IMR-90 (cell line): ENCODE measurements at regions not wholly inside any gene's neighbourhood (a gene's known extent, or its start where the extent isn't known, plus 50 kb on each side); places are given as distances from the start of the nearest gene placed in this dataset.

Source experiments
- ATAC-seq: fragments of 200-7000 bp; cut with Tn5 transposase; 2 replicates; pipeline ENCODE4 v1.9.1; 2020; ENCODE audit warnings: low read depth, mild to moderate bottlenecking, moderate library complexity
- BruUV-seq: library from RNA; stranded (reverse); fragments of 400-500 nt; replicated peaks from 2 replicates; lab custom pipeline; 2021; lab: Mats Ljungman, UMichigan
- CTCF ChIA-PET: fragments of 300-600 bp; formaldehyde crosslinking; extraction: SDS; loops from one replicate; lab custom pipeline; 2021; ENCODE audit warnings: antibody characterized with exemption; lab: Yijun Ruan, JAX
- POLR2A ChIA-PET: fragments of 300-600 bp; sonication (Branson Sonifier 250); formaldehyde crosslinking; loops from one replicate; lab custom pipeline; 2022; ENCODE audit warnings: antibody characterized with exemption; ENCODE audit not compliant: unreplicated experiment; lab: Charles Lee
- DNase-seq: peaks from one replicate; pipeline ENCODE4 v3.0.0; 2013
- H2AFZ ChIP-seq: replicated peaks from 2 replicates; pipeline ENCODE3; 2013; ENCODE audit warnings: low read length, mild to moderate bottlenecking; ENCODE audit not compliant: poor library complexity
- H2AK5ac ChIP-seq: 2 replicates; pipeline ENCODE4 v1.6.1; 2013; ENCODE audit warnings: low read depth, low read length, inconsistent platforms
- H2AK9ac ChIP-seq: replicated peaks from 2 replicates; pipeline ENCODE3; 2013; ENCODE audit warnings: mild to moderate bottlenecking, low read depth, low read length, moderate library complexity; ENCODE audit not compliant: poor library complexity
- H2BK120ac ChIP-seq: 2 replicates; pipeline ENCODE4 v1.6.1; 2013; ENCODE audit warnings: low read depth, low read length, inconsistent platforms
- H2BK15ac ChIP-seq: 3 replicates; pipeline ENCODE4 v1.6.1; 2013; ENCODE audit warnings: low read depth, low read length, inconsistent platforms
- H2BK20ac ChIP-seq: 2 replicates; pipeline ENCODE4 v1.6.1; 2013; ENCODE audit warnings: low read depth, mild to moderate bottlenecking, inconsistent platforms, low read length, moderate library complexity
- H2BK5ac ChIP-seq: 2 replicates; pipeline ENCODE4 v1.6.1; 2013; ENCODE audit warnings: mild to moderate bottlenecking, low read depth, low read length, inconsistent platforms; ENCODE audit not compliant: poor library complexity, severe bottlenecking
- H3K14ac ChIP-seq: replicated peaks from 2 replicates; pipeline ENCODE4 v1.6.1; 2013; ENCODE audit warnings: low read depth, low read length, inconsistent platforms
- H3K18ac ChIP-seq: 2 replicates; pipeline ENCODE4 v1.6.1; 2013; ENCODE audit warnings: low read depth, low read length, control low read depth
- H3K23ac ChIP-seq: 2 replicates; pipeline ENCODE4 v1.6.1; 2013; ENCODE audit warnings: low read depth, low read length, inconsistent platforms
- H3K27ac ChIP-seq: 2 replicates; pipeline ENCODE4 v1.5.1; 2013; ENCODE audit warnings: mild to moderate bottlenecking, control low read depth, low read length; ENCODE audit not compliant: insufficient read depth
- H3K27me3 ChIP-seq: 2 replicates; pipeline ENCODE4 v1.6.1; 2013; ENCODE audit warnings: low read length; ENCODE audit not compliant: control insufficient read depth, insufficient read depth
- H3K36me3 ChIP-seq: 2 replicates; pipeline ENCODE4 v1.6.1; 2013; ENCODE audit warnings: low read length, mixed read lengths; ENCODE audit not compliant: control insufficient read depth, insufficient read depth
- H3K4ac ChIP-seq: 2 replicates; pipeline ENCODE4 v1.6.1; 2013; ENCODE audit warnings: low read depth, low read length, inconsistent platforms
- H3K4me1 ChIP-seq: 2 replicates; pipeline ENCODE4 v1.6.1; 2013; ENCODE audit warnings: low read length, mixed read lengths; ENCODE audit not compliant: control insufficient read depth, insufficient read depth
- H3K4me2 ChIP-seq: 2 replicates; pipeline ENCODE4 v1.6.1; 2013; ENCODE audit warnings: low read depth, mild to moderate bottlenecking, control low read depth, low read length, moderate library complexity
- H3K4me3 ChIP-seq: 2 replicates; pipeline ENCODE4 v1.5.1; 2013; ENCODE audit warnings: low read depth, mild to moderate bottlenecking, control low read depth, low read length, moderate library complexity; ENCODE audit not compliant: insufficient read depth
- H3K56ac ChIP-seq: 2 replicates; pipeline ENCODE4 v1.6.1; 2013; ENCODE audit warnings: low read length, inconsistent platforms; ENCODE audit not compliant: insufficient read depth; ENCODE audit errors: extremely low read depth
- H3K79me1 ChIP-seq, 2 experiments: 2 replicates each; pipeline ENCODE4 v1.6.1; 2013; ENCODE audit warnings: low read length in 2 of 2, inconsistent platforms in 1 of 2, low read depth in 1 of 2
- H3K9ac ChIP-seq: 2 replicates; pipeline ENCODE4 v1.6.1; 2013; ENCODE audit warnings: low read depth, low read length, control low read depth
- H3K9me1 ChIP-seq: 2 replicates; pipeline ENCODE4 v1.6.1; 2013; ENCODE audit warnings: low read length, inconsistent platforms; ENCODE audit not compliant: insufficient read depth
- H3K9me3 ChIP-seq: 2 replicates; pipeline ENCODE4 v1.6.1; 2013; ENCODE audit warnings: low read length; ENCODE audit not compliant: control insufficient read depth, insufficient read depth
- H4K20me1 ChIP-seq: 2 replicates; pipeline ENCODE4 v1.6.1; 2013; ENCODE audit warnings: low read length, inconsistent platforms; ENCODE audit not compliant: insufficient read depth
- H4K5ac ChIP-seq: 2 replicates; pipeline ENCODE4 v1.6.1; 2013; ENCODE audit warnings: mild to moderate bottlenecking, low read depth, low read length, control low read depth
- H4K8ac ChIP-seq, 2 experiments: 2 replicates each; pipeline ENCODE4 v1.6.1; 2013; ENCODE audit warnings: low read depth in 2 of 2, low read length in 2 of 2, control low read depth in 1 of 2, inconsistent platforms in 1 of 2
- H4K91ac ChIP-seq: 2 replicates; pipeline ENCODE4 v1.6.1; 2013; ENCODE audit warnings: low read depth, low read length, inconsistent platforms; ENCODE audit not compliant: insufficient read depth
- BHLHE40 ChIP-seq: fragments of 150-350 bp; IDR thresholded peaks from 2 replicates; pipeline ENCODE4 v1.6.1; 2016; ENCODE audit warnings: mild to moderate bottlenecking, low read depth, low read length
- CEBPB ChIP-seq: IDR thresholded peaks from 2 replicates; pipeline ENCODE4 v1.6.1; 2012; ENCODE audit warnings: low read depth, low read length, improper control_type of control experiment
- CHD1 ChIP-seq: IDR thresholded peaks from 2 replicates; pipeline ENCODE4 v1.6.1; 2012; ENCODE audit warnings: low read depth, low read length, improper control_type of control experiment
- CTCF ChIP-seq: conservative IDR thresholded peaks from 2 replicates; pipeline ENCODE4 v1.5.1; 2012; ENCODE audit warnings: mild to moderate bottlenecking, low read depth, low read length, improper control_type of control experiment
- FOS ChIP-seq: fragments of 150-350 bp; IDR thresholded peaks from 2 replicates; pipeline ENCODE4 v1.6.1; 2016; ENCODE audit warnings: low read depth, low read length
- MAFK ChIP-seq: IDR thresholded peaks from 2 replicates; pipeline ENCODE4 v1.6.1; 2012; ENCODE audit warnings: low read depth, low read length, improper control_type of control experiment
- MAZ ChIP-seq: IDR thresholded peaks from 2 replicates; pipeline ENCODE4 v1.6.1; 2012; ENCODE audit warnings: low read depth, mild to moderate bottlenecking, low read length, improper control_type of control experiment, moderate library complexity, borderline replicate concordance
- MXI1 ChIP-seq: IDR thresholded peaks from 2 replicates; pipeline ENCODE4 v1.6.1; 2012; ENCODE audit warnings: low read depth, mild to moderate bottlenecking, low read length, moderate library complexity, borderline replicate concordance
- POLR2A ChIP-seq: IDR thresholded peaks from 2 replicates; pipeline ENCODE4 v1.6.1; 2012; ENCODE audit warnings: mild to moderate bottlenecking, low read depth, low read length
- RAD21 ChIP-seq: IDR thresholded peaks from 2 replicates; pipeline ENCODE4 v1.6.1; 2012; ENCODE audit warnings: low read length, improper control_type of control experiment
- RCOR1 ChIP-seq: IDR thresholded peaks from 2 replicates; pipeline ENCODE4 v1.6.1; 2012; ENCODE audit warnings: mild to moderate bottlenecking, low read length, improper control_type of control experiment; ENCODE audit not compliant: insufficient replicate concordance
- RFX5 ChIP-seq: IDR thresholded peaks from 2 replicates; pipeline ENCODE4 v1.8.0; 2012; ENCODE audit warnings: low read depth, mild to moderate bottlenecking, low read length, moderate library complexity
- WGBS, 2 experiments: methylation state at CpG; one replicate each; pipeline versions ENCODE4 v1.1.5 to v1.1.7; 2013; ENCODE audit warnings: missing lambda C conversion rate in 2 of 2; ENCODE audit not compliant: insufficient read length in 1 of 2; ENCODE audit errors: extremely low coverage in 2 of 2; 5-methylcytosine and 5-hydroxymethylcytosine counted together
- dilution Hi-C: fragments of 300-500 bp; cut with HindIII; formaldehyde crosslinking; loops from one replicate; pipeline ENCODE4 v1.14.3; 2018; ENCODE audit warnings: low sequenced_read_pairs; ENCODE audit not compliant: unreplicated experiment
- in situ Hi-C: fragments of 300-500 bp; cut with MboI; formaldehyde crosslinking; loops from 3 replicates; pipeline ENCODE4 v1.14.3; 2019; ENCODE audit warnings: low sequenced_read_pairs, inconsistent platforms, mixed read lengths
- intact Hi-C: fragments of 100-400 bp; cut with micrococcal nuclease; formaldehyde crosslinking; loops from 2 replicates; pipeline ENCODE4 v1.10.0; 2022

GRCh38 chr4:141395919-141396318 is 175.2 kb downstream of the ZNF330 start:
- no peak overlapping the region for H4K8ac ChIP-seq
- intact Hi-C loops = no loop called here
- BruUV-seq = no TSS peak
- no peak overlapping the region for H2AK9ac ChIP-seq
- no peak overlapping the region for H3K56ac ChIP-seq
- H3K4me3 ChIP-seq = no peak overlapping the region
- H4K91ac ChIP-seq = no peak overlapping the region
- H3K36me3 ChIP-seq = no peaks in the 10 kb centered on the region; the same call in 1 of the 2 replicates
- H3K4ac ChIP-seq = no peak overlapping the region
- H2BK120ac ChIP-seq = no peak overlapping the region
- H3K9me1 ChIP-seq = no peaks in the 10 kb centered on the region
- no peak overlapping the region for H3K9ac ChIP-seq
- no peak overlapping the region for H2BK20ac ChIP-seq
- H4K5ac ChIP-seq = no peak overlapping the region
- no peaks in the 10 kb centered on the region for H4K20me1 ChIP-seq
- no peak for DNase-seq
- H3K9me3 ChIP-seq = no peaks in the 10 kb centered on the region
- H3K27ac ChIP-seq = no peak overlapping the region
- no peaks in the 10 kb centered on the region for H3K79me1 ChIP-seq
- CTCF ChIA-PET = no interaction called here
- ATAC-seq = no peak
- H3K4me1 ChIP-seq = peaks cover 2% of the 10 kb centered on the region
- H3K27me3 ChIP-seq = no peaks in the 10 kb centered on the region
- POLR2A ChIA-PET = no interaction called here
- no peak overlapping the region for H3K4me2 ChIP-seq
- H3K18ac ChIP-seq = no peak overlapping the region
- WGBS, 2 experiments = 100% methylated on average over 2 of the region's 5 CpGs; no CpG with 5 or more reads in 1 of the 2 experiments
- no peak for TF ChIP-seq RCOR1
- TF ChIP-seq MAZ = no peak
- no peak for TF ChIP-seq RAD21
- no peak for TF ChIP-seq CHD1
- no peak for TF ChIP-seq CTCF
- no peak for TF ChIP-seq MXI1
- TF ChIP-seq FOS = no peak
- no peak for TF ChIP-seq BHLHE40
- TF ChIP-seq CEBPB = no peak
- no peak for TF ChIP-seq POLR2A
- TF ChIP-seq MAFK = no peak
- no peak for TF ChIP-seq RFX5
- H2AFZ ChIP-seq = no peak overlapping the region
- H2BK15ac ChIP-seq = no peak overlapping the region
- H2AK5ac ChIP-seq = no peak overlapping the region
- dilution Hi-C loops = no loop called here
- no peak overlapping the region for H3K23ac ChIP-seq
- no peak overlapping the region for H2BK5ac ChIP-seq
- no peak overlapping the region for H3K14ac ChIP-seq
- in situ Hi-C loops = no loop called here
